CD14-positive monocyte (primary cell): ENCODE measurements at regions not wholly inside any gene's neighbourhood (a gene's known extent, or its start where the extent isn't known, plus 50 kb on each side); places are given as distances from the start of the nearest gene placed in this dataset.

Experiments
- DNase-seq, 3 donors: peaks; one replicate each; pipeline ENCODE4 v3.0.0-alpha.2; 2011 to 2022
- H2AFZ ChIP-seq: 2 replicates; pipeline ENCODE4 v1.6.0; 2012; ENCODE audit warnings: mild to moderate bottlenecking, low read depth, low read length, inconsistent platforms; ENCODE audit not compliant: insufficient read depth, poor library complexity, severe bottlenecking
- H3K27ac ChIP-seq, 2 donors: 1 replicate in 1 of 2; 2 replicates in 1 of 2; pipeline ENCODE4 v1.5.1; 2012 to 2013; ENCODE audit warnings: low read length in 2 of 2, control low read depth in 1 of 2, inconsistent platforms in 1 of 2, low read depth in 1 of 2, mild to moderate bottlenecking in 1 of 2
- H3K27me3 ChIP-seq, 2 donors: one replicate each; pipeline versions ENCODE4 v1.6.0 to v1.6.1; 2011 to 2013; ENCODE audit warnings: low read length in 2 of 2; ENCODE audit not compliant: control insufficient read depth in 2 of 2, insufficient read depth in 2 of 2
- H3K36me3 ChIP-seq, 2 donors: replicated peaks in 1 of 2; 1 replicate in 1 of 2; 2 replicates in 1 of 2; pipeline versions ENCODE4 v1.5.1 to v1.6.1; 2012 to 2013; ENCODE audit warnings: low read length in 2 of 2, control low read depth in 1 of 2, inconsistent platforms in 1 of 2, mild to moderate bottlenecking in 1 of 2; ENCODE audit not compliant: insufficient read depth in 2 of 2, control insufficient read depth in 1 of 2
- H3K4me1 ChIP-seq, 2 donors: 1 replicate in 1 of 2; 2 replicates in 1 of 2; pipeline versions ENCODE4 v1.5.1 to v1.6.1; 2012 to 2013; ENCODE audit warnings: low read length in 2 of 2, control low read depth in 1 of 2, inconsistent platforms in 1 of 2, mild to moderate bottlenecking in 1 of 2, moderate library complexity in 1 of 2; ENCODE audit not compliant: insufficient read depth in 2 of 2, control insufficient read depth in 1 of 2
- H3K4me2 ChIP-seq: replicated peaks from 2 replicates; pipeline ENCODE3; 2012; ENCODE audit warnings: low read length, moderate library complexity, mild to moderate bottlenecking; ENCODE audit not compliant: poor library complexity, severe bottlenecking; ENCODE audit errors: extremely low read depth
- H3K4me3 ChIP-seq, 3 experiments: fragments of 200-600 bp in 1 of 3; sonication (generic) in 1 of 3; replicated peaks in 1 of 3; 1 replicate in 2 of 3; 2 replicates in 1 of 3; pipeline ENCODE4 v1.5.1; 2011 to 2013; ENCODE audit warnings: low read length in 3 of 3, mild to moderate bottlenecking in 3 of 3, control low read depth in 2 of 3, low read depth in 2 of 3, inconsistent platforms in 1 of 3, moderate library complexity in 1 of 3
- H3K79me2 ChIP-seq: 2 replicates; pipeline ENCODE4 v1.6.0; 2012; ENCODE audit warnings: mild to moderate bottlenecking, control low read depth, inconsistent platforms, low read length, moderate library complexity; ENCODE audit not compliant: insufficient read depth
- H3K9ac ChIP-seq: 2 replicates; pipeline ENCODE4 v1.6.0; 2017; ENCODE audit warnings: low read length, mild to moderate bottlenecking; ENCODE audit not compliant: insufficient read depth, poor library complexity, severe bottlenecking
- H3K9me3 ChIP-seq, 2 donors: replicated peaks in 1 of 2; 1 replicate in 1 of 2; 2 replicates in 1 of 2; pipeline versions ENCODE4 v1.5.1 to v1.6.1; 2012 to 2013; ENCODE audit warnings: low read length in 2 of 2, control low read depth in 1 of 2; ENCODE audit not compliant: control insufficient read depth in 1 of 2, insufficient read depth in 1 of 2
- H4K20me1 ChIP-seq: 2 replicates; pipeline ENCODE4 v1.6.0; 2012; ENCODE audit warnings: mild to moderate bottlenecking, low read length, control low read depth, moderate library complexity; ENCODE audit not compliant: insufficient read depth
- H3K27ac Mint-ChIP-seq, 7 donors: one replicate each; pipeline ENCODE4 v1.8.0; 2020; ENCODE audit warnings: mild to moderate bottlenecking in 7 of 7, mixed read lengths in 7 of 7, moderate library complexity in 6 of 7, inconsistent platforms in 2 of 7
- H3K27me3 Mint-ChIP-seq, 3 donors: one replicate each; pipeline ENCODE4 v1.8.0; 2021 to 2022; ENCODE audit warnings: low read depth in 3 of 3, mild to moderate bottlenecking in 3 of 3, mixed read lengths in 3 of 3, moderate library complexity in 3 of 3, inconsistent platforms in 1 of 3
- H3K36me3 Mint-ChIP-seq, 2 donors: one replicate each; pipeline ENCODE4 v1.8.0; 2020; ENCODE audit warnings: mixed read lengths in 2 of 2, inconsistent platforms in 1 of 2, mild to moderate bottlenecking in 1 of 2
- H3K4me1 Mint-ChIP-seq: one replicate; pipeline ENCODE4 v1.8.0; 2020; ENCODE audit warnings: mild to moderate bottlenecking, mixed read lengths
- H3K4me3 Mint-ChIP-seq, 2 donors: one replicate each; pipeline ENCODE4 v1.8.0; 2020; ENCODE audit warnings: mild to moderate bottlenecking in 2 of 2, mixed read lengths in 2 of 2, moderate library complexity in 1 of 2
- H3K9me3 Mint-ChIP-seq, 7 donors: one replicate each; pipeline ENCODE4 v1.8.0; 2020 to 2022; ENCODE audit warnings: mixed read lengths in 7 of 7, mild to moderate bottlenecking in 6 of 7, moderate library complexity in 6 of 7, inconsistent platforms in 2 of 7
- CTCF ChIP-seq: fragments of 200-600 bp; IDR thresholded peaks from one replicate; pipeline ENCODE4 v1.8.0; 2022; ENCODE audit warnings: antibody characterized with exemption, mild to moderate bottlenecking
- WGBS: methylation state at CpG from one replicate; pipeline ENCODE4 v1.1.5; 2013; ENCODE audit warnings: missing lambda C conversion rate; ENCODE audit not compliant: insufficient coverage; 5-methylcytosine and 5-hydroxymethylcytosine counted together
- intact Hi-C, 2 donors: fragments of 100-400 bp; cut with micrococcal nuclease; formaldehyde crosslinking; loops; one replicate each; pipeline versions ENCODE4 v1.15.0 to v1.15.1; 2023

DNA sequence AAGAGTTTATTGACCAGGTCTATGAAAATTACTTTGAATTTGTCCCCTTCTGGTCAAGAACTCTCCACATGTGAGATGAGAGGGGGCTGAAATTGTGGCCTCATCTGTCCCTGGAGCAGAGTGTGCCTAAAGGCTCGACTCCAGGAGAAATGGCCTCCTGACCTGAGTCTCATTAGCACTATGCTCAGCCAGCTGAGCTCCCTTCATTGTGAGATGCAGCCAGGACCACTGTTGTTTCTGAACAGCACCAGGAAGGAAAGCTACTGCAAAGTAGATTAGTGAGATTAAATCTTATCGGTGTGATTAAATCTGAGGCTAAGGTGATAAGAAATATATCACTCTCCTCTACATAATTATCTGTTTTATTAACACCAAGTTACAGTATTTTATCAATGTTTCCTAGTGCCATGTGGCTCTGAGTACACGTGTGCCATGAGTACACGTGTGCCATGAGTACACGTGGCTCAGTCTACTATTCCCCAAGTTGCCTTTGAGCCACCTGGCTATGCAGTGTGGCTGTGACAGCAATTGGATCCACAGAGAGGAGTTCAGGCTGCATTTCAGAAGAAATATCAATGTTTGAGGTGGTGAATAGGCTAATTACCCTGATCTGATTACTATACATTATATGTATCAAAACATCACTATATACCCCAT, 126.9 kb downstream of the IPMK start:
- H3K4me2 ChIP-seq, result no peak overlapping the region
- H3K9me3 Mint-ChIP-seq, result peaks cover 2 to 8% (median 4%) of the 10 kb centered on the region in 7 donors
- H3K4me1 ChIP-seq, result no peaks in the 10 kb centered on the region
- no peaks in the 10 kb centered on the region for H3K79me2 ChIP-seq
- H3K9ac ChIP-seq, result no peak overlapping the region
- no peaks in the 10 kb centered on the region for H3K9me3 ChIP-seq
- no peak overlapping the region for H3K4me3 Mint-ChIP-seq
- TF ChIP-seq CTCF, result no peak
- H3K36me3 Mint-ChIP-seq, result no peaks in the 10 kb centered on the region
- H2AFZ ChIP-seq, result no peak overlapping the region
- H4K20me1 ChIP-seq, result no peaks in the 10 kb centered on the region
- H3K27me3 Mint-ChIP-seq, result no peaks in the 10 kb centered on the region
- no peak overlapping the region for H3K27ac Mint-ChIP-seq
- no peak overlapping the region for H3K27ac ChIP-seq
- intact Hi-C loops, result no loop called here
- no peak for DNase-seq
- H3K4me1 Mint-ChIP-seq, result no peaks in the 10 kb centered on the region
- no peaks in the 10 kb centered on the region for H3K36me3 ChIP-seq
- H3K27me3 ChIP-seq, result no peaks in the 10 kb centered on the region
- no peak overlapping the region for H3K4me3 ChIP-seq
- WGBS, result 50% methylated on average over 2 of the region's 5 CpGs

DNA sequence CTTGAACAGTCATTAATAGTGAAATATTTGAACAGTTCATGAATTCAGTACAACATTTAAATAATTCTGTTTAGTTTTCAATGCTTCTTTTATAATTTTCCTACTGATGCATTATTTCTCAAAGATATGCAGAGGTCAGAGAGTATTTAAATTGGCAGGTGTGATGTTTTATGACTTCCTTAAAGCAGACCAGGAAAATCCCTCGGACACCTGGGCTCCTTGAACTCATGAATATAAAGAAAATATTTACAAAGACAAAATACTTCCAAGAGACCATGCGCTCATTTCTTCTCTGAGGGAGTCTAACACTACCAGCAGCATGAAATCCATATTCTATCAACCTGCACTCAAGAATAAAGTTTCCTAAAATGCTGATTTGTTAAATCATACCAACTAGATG, 127.6 kb downstream of the IPMK start:
- intact Hi-C loops, result no loop called here

More for the DNA sequence above, 127.6 kb downstream of the IPMK start:
- no peak for TF ChIP-seq CTCF
- Histone ChIP-seq H3K36me3 (no peaks in the 10 kb centered on the region), H3K4me2 (no peak overlapping the region), H4K20me1 (no peaks in the 10 kb centered on the region), H3K4me1 (no peaks in the 10 kb centered on the region), H3K9ac (no peak overlapping the region), H3K27ac (no peak overlapping the region), H2AFZ (no peak overlapping the region), H3K27me3 (no peaks in the 10 kb centered on the region), H3K9me3 (no peaks in the 10 kb centered on the region), H3K4me3 (no peak overlapping the region), H3K79me2 (no peaks in the 10 kb centered on the region)
- no CpG with 5 or more reads among the region's 2 CpGs for WGBS
- DNase-seq, result no peak
- Mint-ChIP-seq H3K4me1 (no peaks in the 10 kb centered on the region), H3K27ac (no peak overlapping the region), H3K27me3 (no peaks in the 10 kb centered on the region), H3K9me3 (peaks cover 2 to 8% (median 4%) of the 10 kb centered on the region in 7 donors), H3K36me3 (no peaks in the 10 kb centered on the region), H3K4me3 (no peak overlapping the region)
